SKM-1 (cell line): ENCODE measurements at regions not wholly inside any gene's neighbourhood (a gene's known extent, or its start where the extent isn't known, plus 50 kb on each side); places are given as distances from the start of the nearest gene placed in this dataset.
"Not testable (repeated sequence)": the region's sequence is repeated elsewhere in the genome, so short reads cannot be mapped to it uniquely, and the experiment has no call there.

ENCODE experiments used
- DNase-seq: peaks from one replicate; lab custom pipeline; 2025; ENCODE audit not compliant: unreplicated experiment; lab: John Stamatoyannopoulos, UW

GRCh38 chr12:126212824-126213223 is 1147.6 kb downstream of the AACS start:
- no peak for DNase-seq

- no peak for DNase-seq
These were observed 1153.5 kb downstream of the AACS start for GRCh38 chr12:126218697-126219096.

GRCh38 chr12:126219139-126219538 is 1153.9 kb downstream of the AACS start:
- DNase-seq = no peak

GRCh38 chr12:126219654-126220279 is 1154.5 kb downstream of the AACS start:
- DNase-seq = no peak

GRCh38 chr12:126224032-126224431 is 1158.8 kb downstream of the AACS start:
- DNase-seq = no peak

GRCh38 chr12:126228936-126229335 is 1163.7 kb downstream of the AACS start:
- DNase-seq = no peak

GRCh38 chr12:126232711-126233110 is 1167.5 kb downstream of the AACS start:
- no peak for DNase-seq

- no peak for DNase-seq
These were observed 1168.4 kb downstream of the AACS start for GRCh38 chr12:126233625-126234024.

- DNase-seq = no peak
These were observed 1178.7 kb downstream of the AACS start for GRCh38 chr12:126243814-126244440.

- no peak for DNase-seq
These were observed 1182.7 kb downstream of the AACS start for GRCh38 chr12:126247936-126248335.

- no peak for DNase-seq
These were observed 1183.7 kb downstream of the AACS start for GRCh38 chr12:126248871-126249403.

GRCh38 chr12:126258190-126258589 is 1193.0 kb downstream of the AACS start:
- DNase-seq = no peak

GRCh38 chr12:126262829-126263228 is 1197.6 kb downstream of the AACS start:
- no peak for DNase-seq

- no peak for DNase-seq
These were observed 1203.0 kb downstream of the AACS start for GRCh38 chr12:126268222-126268621.

- no peak for DNase-seq
These were observed 1205.9 kb downstream of the AACS start for GRCh38 chr12:126271159-126271558.

GRCh38 chr12:126282691-126283090 is 1217.5 kb downstream of the AACS start:
- no peak for DNase-seq

- DNase-seq = no peak
These were observed 1221.0 kb downstream of the AACS start for GRCh38 chr12:126286203-126286602.

- DNase-seq = no peak
These were observed 1225.2 kb downstream of the AACS start for GRCh38 chr12:126290456-126290855.

GRCh38 chr12:126291987-126292386 is 1226.8 kb downstream of the AACS start:
- not testable (repeated sequence) for DNase-seq

- DNase-seq = no peak
These were observed 1230.4 kb downstream of the AACS start for GRCh38 chr12:126295652-126296051.

GRCh38 chr12:126309278-126309677 is 1244.0 kb downstream of the AACS start:
- DNase-seq = no peak

GRCh38 chr12:126312457-126312856 is 1247.2 kb downstream of the AACS start:
- DNase-seq = no peak

- no peak for DNase-seq
These were observed 1251.2 kb downstream of the AACS start for GRCh38 chr12:126316411-126316810.
